SU-DHL-6 (cell line): ENCODE measurements at regions not wholly inside any gene's neighbourhood (a gene's known extent, or its start where the extent isn't known, plus 50 kb on each side); places are given as distances from the start of the nearest gene placed in this dataset.

Source experiments
- EZH2phosphoT487 ChIP-seq: fragments of 200-600 bp; sonication (generic), shearing (Covaris generic); conservative IDR thresholded peaks from 2 replicates; pipeline ENCODE4 v1.6.1; 2018; ENCODE audit warnings: mild to moderate bottlenecking, antibody characterized with exemption, low read length, moderate library complexity, mixed read lengths
- TF ChIP-seq, protein P1 (sequence below): fragments of 200-600 bp; sonication (generic); IDR thresholded peaks from one replicate; pipeline ENCODE4 v1.5.1; 2017; ENCODE audit warnings: antibody characterized with exemption, mild to moderate bottlenecking, low read length, moderate library complexity; ENCODE audit not compliant: insufficient read depth, poor library complexity, severe bottlenecking

DNA sequence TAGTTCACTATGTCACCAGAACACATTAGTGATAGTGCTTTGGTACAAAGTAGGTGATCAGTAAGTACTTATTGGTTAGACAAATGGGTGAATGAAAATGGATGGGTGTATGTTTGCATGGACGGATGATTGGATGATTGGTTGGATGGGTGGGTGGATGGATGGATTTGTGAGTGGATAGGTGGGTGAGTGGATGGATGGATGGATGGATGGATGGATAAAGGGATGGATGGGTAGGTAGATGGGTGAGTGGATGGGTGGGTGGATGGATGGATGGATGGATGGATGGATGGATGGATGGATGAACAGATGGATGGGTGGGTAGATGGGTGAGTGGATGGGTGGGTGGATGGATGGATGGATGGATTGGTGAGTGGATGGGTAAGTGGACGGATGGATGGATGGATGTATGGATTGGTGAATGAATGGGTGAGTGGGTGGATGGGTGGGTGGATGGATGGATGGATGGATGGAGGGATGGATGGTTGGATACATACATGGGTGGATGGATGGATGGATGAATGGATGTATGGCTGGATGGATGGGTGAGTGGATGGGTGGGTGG is 225.3 kb upstream of the GSE1 start:
- TF ChIP-seq, protein P1, sequence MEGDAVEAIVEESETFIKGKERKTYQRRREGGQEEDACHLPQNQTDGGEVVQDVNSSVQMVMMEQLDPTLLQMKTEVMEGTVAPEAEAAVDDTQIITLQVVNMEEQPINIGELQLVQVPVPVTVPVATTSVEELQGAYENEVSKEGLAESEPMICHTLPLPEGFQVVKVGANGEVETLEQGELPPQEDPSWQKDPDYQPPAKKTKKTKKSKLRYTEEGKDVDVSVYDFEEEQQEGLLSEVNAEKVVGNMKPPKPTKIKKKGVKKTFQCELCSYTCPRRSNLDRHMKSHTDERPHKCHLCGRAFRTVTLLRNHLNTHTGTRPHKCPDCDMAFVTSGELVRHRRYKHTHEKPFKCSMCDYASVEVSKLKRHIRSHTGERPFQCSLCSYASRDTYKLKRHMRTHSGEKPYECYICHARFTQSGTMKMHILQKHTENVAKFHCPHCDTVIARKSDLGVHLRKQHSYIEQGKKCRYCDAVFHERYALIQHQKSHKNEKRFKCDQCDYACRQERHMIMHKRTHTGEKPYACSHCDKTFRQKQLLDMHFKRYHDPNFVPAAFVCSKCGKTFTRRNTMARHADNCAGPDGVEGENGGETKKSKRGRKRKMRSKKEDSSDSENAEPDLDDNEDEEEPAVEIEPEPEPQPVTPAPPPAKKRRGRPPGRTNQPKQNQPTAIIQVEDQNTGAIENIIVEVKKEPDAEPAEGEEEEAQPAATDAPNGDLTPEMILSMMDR: no peak
- no peak for TF ChIP-seq EZH2phosphoT487
